Liver (tissue), 8 donors: ENCODE measurements at regions not wholly inside any gene's neighbourhood (a gene's known extent, or its start where the extent isn't known, plus 50 kb on each side); places are given as distances from the start of the nearest gene placed in this dataset.

ENCODE experiments used
- DNase-seq: peaks from one replicate; pipeline ENCODE4 v3.0.0-alpha.2; 2017; ENCODE audit warnings: low spot score
- H3K27ac ChIP-seq, 2 donors: one replicate each; pipeline ENCODE4 v1.7.0; 2013; ENCODE audit warnings: inconsistent platforms in 2 of 2, low read length in 2 of 2, control low read depth in 1 of 2, low read depth in 1 of 2, mild to moderate bottlenecking in 1 of 2
- H3K27me3 ChIP-seq, 4 donors: one replicate each; pipeline versions ENCODE4 v1.6.1 to v1.7.0; 2013; ENCODE audit warnings: low read length in 3 of 4, inconsistent platforms in 1 of 4, mild to moderate bottlenecking in 1 of 4, moderate library complexity in 1 of 4; ENCODE audit not compliant: control insufficient read depth in 4 of 4, insufficient read depth in 4 of 4
- H3K36me3 ChIP-seq, 4 donors: one replicate each; pipeline versions ENCODE4 v1.6.1 to v1.7.0; 2013; ENCODE audit warnings: low read length in 3 of 4, mild to moderate bottlenecking in 3 of 4, low read depth in 1 of 4, moderate library complexity in 1 of 4; ENCODE audit not compliant: control insufficient read depth in 4 of 4, insufficient read depth in 3 of 4
- H3K4me1 ChIP-seq, 4 donors: one replicate each; pipeline versions ENCODE4 v1.6.1 to v1.7.0; 2013; ENCODE audit warnings: low read length in 3 of 4, mild to moderate bottlenecking in 3 of 4, moderate library complexity in 1 of 4; ENCODE audit not compliant: control insufficient read depth in 4 of 4, insufficient read depth in 4 of 4
- H3K4me3 ChIP-seq, 3 donors: one replicate each; pipeline versions ENCODE4 v1.6.1 to v1.7.0; 2013; ENCODE audit warnings: low read length in 3 of 3, control low read depth in 1 of 3, low read depth in 1 of 3, mild to moderate bottlenecking in 1 of 3
- H3K9ac ChIP-seq, 2 donors: one replicate each; pipeline ENCODE4 v1.7.0; 2013; ENCODE audit warnings: low read length in 2 of 2, mild to moderate bottlenecking in 2 of 2, moderate library complexity in 2 of 2, control low read depth in 1 of 2, low read depth in 1 of 2
- H3K9me3 ChIP-seq, 4 donors: one replicate each; pipeline versions ENCODE4 v1.6.1 to v1.7.0; 2013; ENCODE audit warnings: low read length in 3 of 4; ENCODE audit not compliant: control insufficient read depth in 4 of 4
- ATF3 ChIP-seq: IDR thresholded peaks from 2 replicates; pipeline ENCODE4 v1.6.1; 2016; ENCODE audit warnings: antibody characterized with exemption
- CTCF ChIP-seq: fragments of 150-350 bp; IDR thresholded peaks from 2 replicates; pipeline ENCODE4 v1.5.1; 2017; ENCODE audit warnings: improper control_type of control experiment, low read depth, low read length; ENCODE audit not compliant: missing input control
- EGR1 ChIP-seq, 2 donors: IDR thresholded peaks; 2 replicates each; pipeline ENCODE4 v1.6.1; 2016 to 2018; ENCODE audit warnings: antibody characterized with exemption in 2 of 2, low read depth in 2 of 2
- FOXA2 ChIP-seq: IDR thresholded peaks from 2 replicates; pipeline ENCODE4 v1.6.1; 2016; ENCODE audit warnings: antibody characterized with exemption
- GABPA ChIP-seq, 2 donors: IDR thresholded peaks in 1 of 2; conservative IDR thresholded peaks in 1 of 2; 2 replicates each; pipeline ENCODE4 v1.6.1; 2016; ENCODE audit warnings: antibody characterized with exemption in 2 of 2, mild to moderate bottlenecking in 1 of 2, moderate library complexity in 1 of 2
- HNF4A ChIP-seq, 2 donors: conservative IDR thresholded peaks; 2 replicates each; pipeline ENCODE4 v1.6.1; 2016; ENCODE audit warnings: antibody characterized with exemption in 2 of 2, mild to moderate bottlenecking in 2 of 2
- HNF4G ChIP-seq: IDR thresholded peaks from 2 replicates; pipeline ENCODE4 v1.6.1; 2016; ENCODE audit warnings: antibody characterized with exemption
- JUND ChIP-seq, 2 donors: IDR thresholded peaks; 2 replicates each; pipeline ENCODE4 v1.6.1; 2016; ENCODE audit warnings: antibody characterized with exemption in 2 of 2
- MAX ChIP-seq: IDR thresholded peaks from 2 replicates; pipeline ENCODE4 v1.6.1; 2016; ENCODE audit warnings: antibody characterized with exemption
- NR2F2 ChIP-seq: IDR thresholded peaks from 2 replicates; pipeline ENCODE4 v1.6.1; 2016; ENCODE audit warnings: antibody characterized with exemption
- RAD21 ChIP-seq, 2 donors: IDR thresholded peaks; 2 replicates each; pipeline ENCODE4 v1.6.1; 2016; ENCODE audit warnings: antibody characterized with exemption in 2 of 2, mild to moderate bottlenecking in 2 of 2
- RXRA ChIP-seq, 2 donors: IDR thresholded peaks; 2 replicates each; pipeline ENCODE4 v1.6.1; 2017 to 2018; ENCODE audit warnings: antibody characterized with exemption in 2 of 2, mild to moderate bottlenecking in 1 of 2
- SP1 ChIP-seq: IDR thresholded peaks from 2 replicates; pipeline ENCODE4 v1.6.1; 2018; ENCODE audit warnings: antibody characterized with exemption, mild to moderate bottlenecking
- TAF1 ChIP-seq: conservative IDR thresholded peaks from 2 replicates; pipeline ENCODE4 v1.6.1; 2016; ENCODE audit warnings: antibody characterized with exemption, mild to moderate bottlenecking
- YY1 ChIP-seq: IDR thresholded peaks from 2 replicates; pipeline ENCODE4 v1.6.1; 2016; ENCODE audit warnings: antibody characterized with exemption, mild to moderate bottlenecking
- ZBTB33 ChIP-seq: IDR thresholded peaks from 2 replicates; pipeline ENCODE4 v1.6.1; 2016; ENCODE audit warnings: antibody characterized with exemption
- WGBS: extraction: QIAGEN DNeasy Blood & Tissue Kit; methylation state at CpG from one replicate; pipeline ENCODE4 v1.1.7; 2013; 5-methylcytosine and 5-hydroxymethylcytosine counted together
- donor health status: healthy.
- donor health status: healthy.
- donor health status: healthy.
- donor health status: healthy.
- donor health status: healthy.

DNA sequence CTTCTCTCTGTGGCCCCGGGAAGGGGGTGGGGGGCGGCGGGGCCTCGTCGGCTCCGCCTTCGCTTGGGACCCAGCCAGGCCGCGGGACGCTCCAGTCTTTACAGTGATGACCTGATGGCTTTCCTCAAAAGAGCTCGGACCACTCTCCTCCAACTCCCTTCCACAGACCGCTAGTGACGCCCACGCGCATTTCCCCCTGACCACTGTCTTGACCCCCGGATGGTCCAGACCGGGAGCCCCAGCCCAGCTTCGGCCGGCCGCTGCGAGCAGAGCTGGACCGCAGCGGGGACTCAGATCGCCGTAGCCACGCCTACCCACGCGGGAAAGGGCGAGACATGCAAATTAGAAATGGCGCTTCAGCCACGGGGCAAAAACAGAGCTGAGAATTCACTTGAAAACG, 81.6 kb upstream of the RNU2-1 start:
- Histone ChIP-seq H3K27me3 (no peaks in the 10 kb centered on the region), H3K4me1 (peaks cover 0 to 5% (median 2%) of the 10 kb centered on the region in 4 donors), H3K4me3 (no peak overlapping the region), H3K9me3 (no peaks in the 10 kb centered on the region), H3K9ac (no peak overlapping the region), H3K36me3 (no peaks in the 10 kb centered on the region), H3K27ac (no peak overlapping the region)
- TF ChIP-seq JUND (IDR thresholded peaks at IDR 0.05) (no peak), HNF4A (conservative IDR thresholded peaks at IDR 0.05) (no peak), SP1 (no peak), FOXA2 (no peak), CTCF (no peak), RAD21 (IDR thresholded peaks at IDR 0.05) (no peak), HNF4G (no peak), YY1 (no peak), ATF3 (no peak), GABPA (IDR thresholded peaks at IDR 0.05 in 1 of 2, conservative IDR thresholded peaks at IDR 0.05 in 1 of 2) (no peak), NR2F2 (no peak)
- under 1% methylated on average over 32 of the region's 32 CpGs for WGBS
- DNase-seq = no peak

DNA sequence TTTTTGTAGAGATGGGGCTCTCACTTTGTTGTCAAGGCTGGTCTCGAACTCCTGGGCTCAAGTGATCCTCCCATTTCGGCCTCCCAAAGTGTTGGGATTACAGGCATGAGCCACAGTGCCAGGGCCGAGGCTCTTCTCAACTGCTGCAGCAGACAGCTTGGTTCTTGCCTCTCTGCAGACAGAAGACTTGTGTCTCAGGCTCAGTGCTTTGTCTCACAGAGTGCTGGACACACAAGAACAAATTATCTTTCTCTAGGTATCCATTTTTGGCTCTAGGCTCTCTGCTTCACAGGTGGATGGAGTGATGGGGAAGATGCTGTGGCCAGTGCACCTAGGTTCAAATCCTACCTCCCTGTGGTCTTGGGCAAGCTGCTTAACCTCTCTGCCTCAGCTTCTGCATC, 80.8 kb upstream of the RNU2-1 start:
- H3K27ac ChIP-seq = no peak overlapping the region
- no peaks in the 10 kb centered on the region for H3K9me3 ChIP-seq
- no peak for DNase-seq
- TF ChIP-seq RXRA (IDR thresholded peaks at IDR 0.05) (no peak), HNF4G (no peak)
- no peak overlapping the region for H3K9ac ChIP-seq
- no peak overlapping the region for H3K4me3 ChIP-seq
- H3K4me1 ChIP-seq = peaks cover 0 to 5% (median 2%) of the 10 kb centered on the region in 4 donors
- 91% methylated on average over 3 of the region's 3 CpGs for WGBS
- H3K36me3 ChIP-seq = no peaks in the 10 kb centered on the region
- no peaks in the 10 kb centered on the region for H3K27me3 ChIP-seq

GRCh38 chr17:43312011-43312410, 78.2 kb upstream of the RNU2-1 start:
- WGBS = 94% methylated on average over 5 of the region's 5 CpGs
- Histone ChIP-seq H3K9me3 (no peaks in the 10 kb centered on the region), H3K27ac (no peak overlapping the region), H3K4me1 (peaks cover 0 to 5% (median 2%) of the 10 kb centered on the region in 4 donors), H3K4me3 (no peak overlapping the region), H3K36me3 (no peaks in the 10 kb centered on the region), H3K27me3 (no peaks in the 10 kb centered on the region), H3K9ac (no peak overlapping the region)
- TF ChIP-seq MAX = no peak
- no peak for TF ChIP-seq RAD21 (IDR thresholded peaks at IDR 0.05)
- TF ChIP-seq ATF3 = no peak
- no peak for TF ChIP-seq TAF1
- no peak for TF ChIP-seq JUND (IDR thresholded peaks at IDR 0.05)
- TF ChIP-seq YY1 = no peak
- TF ChIP-seq ZBTB33 = no peak
- TF ChIP-seq EGR1 (IDR thresholded peaks at IDR 0.05; ENCODE audit: low read depth in 2 of 2) = no peak
- TF ChIP-seq CTCF = no peak
- no peak for DNase-seq
